H1 (cell line): ENCODE measurements at regions not wholly inside any gene's neighbourhood (a gene's known extent, or its start where the extent isn't known, plus 50 kb on each side); places are given as distances from the start of the nearest gene placed in this dataset.

Experiments used
- CTCF ChIA-PET: fragments of 300-600 bp; sonication (Branson Sonifier 250); formaldehyde crosslinking; loops from one replicate; lab custom pipeline; 2021; ENCODE audit not compliant: partially characterized antibody; lab: Charles Lee
- POLR2A ChIA-PET: fragments of 300-600 bp; sonication (Branson Sonifier 250); formaldehyde crosslinking; loops from one replicate; lab custom pipeline; 2021; ENCODE audit warnings: inconsistent platforms; ENCODE audit not compliant: partially characterized antibody; lab: Charles Lee
- DNase-seq, 2 experiments: peaks; one replicate each; pipeline versions ENCODE4 v3.0.0 to v3.0.0-alpha.2; 2010 to 2022; ENCODE audit warnings: low spot score in 2 of 2, low read depth in 1 of 2, mixed read lengths in 1 of 2
- FAIRE-seq: peaks from 2 replicates; lab custom pipeline; 2011; peaks lifted over from hg19 to GRCh38; lab: Jason Lieb, UNC
- H2AFZ ChIP-seq: 2 replicates; pipeline ENCODE4 v1.8.1; 2012; ENCODE audit warnings: low read length, inconsistent platforms
- H2AK5ac ChIP-seq: 2 replicates; pipeline ENCODE4 v1.6.1; 2013; ENCODE audit warnings: low read depth, low read length
- H2BK120ac ChIP-seq: replicated peaks from 2 replicates; pipeline ENCODE3; 2013; ENCODE audit warnings: low read depth, low read length, inconsistent platforms
- H2BK12ac ChIP-seq: 2 replicates; pipeline ENCODE4 v1.6.1; 2013; ENCODE audit warnings: low read depth, low read length
- H2BK15ac ChIP-seq: 2 replicates; pipeline ENCODE4 v1.6.1; 2013; ENCODE audit warnings: low read length
- H2BK20ac ChIP-seq: 2 replicates; pipeline ENCODE4 v1.6.1; 2013; ENCODE audit warnings: low read length
- H2BK5ac ChIP-seq: 2 replicates; pipeline ENCODE4 v1.6.1; 2013; ENCODE audit warnings: low read depth, low read length
- H3K14ac ChIP-seq: 2 replicates; pipeline ENCODE4 v1.6.1; 2013; ENCODE audit warnings: inconsistent platforms; ENCODE audit not compliant: insufficient read length
- H3K18ac ChIP-seq: 2 replicates; pipeline ENCODE4 v1.6.1; 2013; ENCODE audit warnings: low read length; ENCODE audit errors: extremely low read depth
- H3K23ac ChIP-seq: 2 replicates; pipeline ENCODE4 v1.6.1; 2013; ENCODE audit warnings: inconsistent platforms; ENCODE audit not compliant: insufficient read length
- H3K23me2 ChIP-seq: 2 replicates; pipeline ENCODE4 v1.6.1; 2013; ENCODE audit warnings: low read depth, low read length
- H3K27ac ChIP-seq: 2 replicates; pipeline ENCODE4 v1.6.1; 2011; ENCODE audit warnings: low read depth, low read length, inconsistent platforms
- H3K27me3 ChIP-seq, 4 experiments: replicated peaks in 1 of 4; 1 replicate in 1 of 4; 2 replicates in 3 of 4; pipeline versions ENCODE4 v1.6.1 to v1.8.1; 2011 to 2013; ENCODE audit warnings: low read length in 3 of 4, mild to moderate bottlenecking in 3 of 4, inconsistent platforms in 2 of 4, mixed read lengths in 2 of 4, moderate library complexity in 1 of 4; ENCODE audit not compliant: control insufficient read depth in 3 of 4, insufficient read depth in 3 of 4; ENCODE audit errors: extremely low read depth in 1 of 4
- H3K36me3 ChIP-seq, 4 experiments: 2 replicates each; pipeline versions ENCODE4 v1.6.1 to v1.8.1; 2011 to 2013; ENCODE audit warnings: mild to moderate bottlenecking in 4 of 4, low read length in 3 of 4, moderate library complexity in 2 of 4, control low read depth in 1 of 4, inconsistent platforms in 1 of 4; ENCODE audit not compliant: insufficient read depth in 4 of 4, control insufficient read depth in 2 of 4
- H3K4ac ChIP-seq: replicated peaks from 2 replicates; pipeline ENCODE3; 2013; ENCODE audit warnings: low read length, low read depth, mixed read lengths, inconsistent platforms; ENCODE audit not compliant: insufficient read length
- H3K4me1 ChIP-seq, 4 experiments: replicated peaks in 1 of 4; 1 replicate in 1 of 4; 2 replicates in 3 of 4; pipeline versions ENCODE4 v1.6.1 to v1.8.1; 2011 to 2013; ENCODE audit warnings: low read length in 3 of 4, inconsistent platforms in 2 of 4, mixed read lengths in 1 of 4; ENCODE audit not compliant: insufficient read depth in 4 of 4, control insufficient read depth in 3 of 4
- H3K4me2 ChIP-seq, 2 experiments: 2 replicates each; pipeline versions ENCODE4 v1.6.1 to v1.8.1; 2011 to 2013; ENCODE audit warnings: low read depth in 2 of 2, low read length in 2 of 2, control low read depth in 1 of 2, inconsistent platforms in 1 of 2, mild to moderate bottlenecking in 1 of 2; ENCODE audit not compliant: insufficient read depth in 1 of 2
- H3K4me3 ChIP-seq, 4 experiments: fragments of 200-600, 300-600 bp in 1 of 4; sonication (generic), shearing (Covaris generic), sonication (Bioruptor Twin) in 1 of 4; 2 replicates each; pipeline versions ENCODE4 v1.5.1 to v1.8.1; 2011 to 2016; ENCODE audit warnings: low read length in 4 of 4, low read depth in 3 of 4, control low read depth in 2 of 4, inconsistent platforms in 2 of 4, mild to moderate bottlenecking in 2 of 4, mixed read lengths in 1 of 4, moderate library complexity in 1 of 4; ENCODE audit not compliant: insufficient read depth in 2 of 4; ENCODE audit errors: extremely low read depth in 1 of 4
- H3K56ac ChIP-seq: replicated peaks from 2 replicates; pipeline ENCODE3; 2013; ENCODE audit warnings: low read depth, mild to moderate bottlenecking, mixed read lengths, low read length, inconsistent platforms; ENCODE audit not compliant: insufficient read length
- H3K79me1 ChIP-seq: 2 replicates; pipeline ENCODE4 v1.6.1; 2013; ENCODE audit warnings: low read depth, low read length, control low read depth
- H3K79me2 ChIP-seq, 2 experiments: 2 replicates each; pipeline versions ENCODE4 v1.6.1 to v1.8.1; 2012 to 2013; ENCODE audit warnings: low read length in 2 of 2, mild to moderate bottlenecking in 2 of 2, inconsistent platforms in 1 of 2; ENCODE audit not compliant: insufficient read depth in 2 of 2, control insufficient read depth in 1 of 2
- H3K9ac ChIP-seq, 4 experiments: replicated peaks in 1 of 4; 1 replicate in 1 of 4; 2 replicates in 3 of 4; pipeline versions ENCODE4 v1.6.1 to v1.8.1; 2011 to 2013; ENCODE audit warnings: low read depth in 3 of 4, low read length in 3 of 4, control low read depth in 2 of 4, mild to moderate bottlenecking in 2 of 4, moderate library complexity in 2 of 4, inconsistent platforms in 1 of 4; ENCODE audit errors: extremely low read depth in 1 of 4
- H3K9me3 ChIP-seq, 2 experiments: 2 replicates each; pipeline versions ENCODE4 v1.6.1 to v1.8.1; 2012 to 2013; ENCODE audit warnings: mild to moderate bottlenecking in 2 of 2, moderate library complexity in 2 of 2, control low read depth in 1 of 2, inconsistent platforms in 1 of 2, low read depth in 1 of 2, low read length in 1 of 2, mixed read lengths in 1 of 2; ENCODE audit not compliant: insufficient read depth in 2 of 2
- H4K20me1 ChIP-seq, 2 experiments: replicated peaks in 1 of 2; 2 replicates each; pipeline versions ENCODE3 to v1.8.1; 2011 to 2013; ENCODE audit warnings: inconsistent platforms in 2 of 2, low read length in 2 of 2, mild to moderate bottlenecking in 1 of 2; ENCODE audit not compliant: insufficient read depth in 2 of 2, control insufficient read depth in 1 of 2
- H4K5ac ChIP-seq: 2 replicates; pipeline ENCODE4 v1.6.1; 2013; ENCODE audit warnings: low read length, low read depth, mixed read lengths, inconsistent platforms; ENCODE audit not compliant: insufficient read length
- H4K8ac ChIP-seq: 2 replicates; pipeline ENCODE4 v1.8.0; 2013; ENCODE audit warnings: mild to moderate bottlenecking, moderate library complexity, low read length, inconsistent platforms; ENCODE audit not compliant: insufficient read depth; ENCODE audit errors: extremely low read depth
- H4K91ac ChIP-seq: replicated peaks from 2 replicates; pipeline ENCODE3; 2013; ENCODE audit warnings: low read length, mixed read lengths, inconsistent platforms; ENCODE audit not compliant: insufficient read length
- BACH1 ChIP-seq: IDR thresholded peaks from 2 replicates; pipeline ENCODE4 v1.6.1; 2012; ENCODE audit warnings: low read length, improper control_type of control experiment
- CBX5 ChIP-seq: fragments of 300-800, 300-1000 bp; sonication (generic); IDR thresholded peaks from 2 replicates; pipeline ENCODE4 v1.7.1; 2016; ENCODE audit warnings: antibody characterized with exemption, low read length, low read depth
- CREB1 ChIP-seq: IDR thresholded peaks from 2 replicates; pipeline ENCODE4 v1.6.1; 2012; ENCODE audit warnings: inconsistent platforms
- FOSL1 ChIP-seq: IDR thresholded peaks from 2 replicates; pipeline ENCODE4 v1.6.1; 2011; ENCODE audit warnings: mild to moderate bottlenecking, low read depth, low read length, moderate library complexity; ENCODE audit not compliant: insufficient read depth
- GABPA ChIP-seq: IDR thresholded peaks from 2 replicates; pipeline ENCODE4 v1.6.1; 2011; ENCODE audit warnings: mild to moderate bottlenecking, low read length, moderate library complexity, borderline replicate concordance; ENCODE audit not compliant: insufficient read depth
- GTF2F1 ChIP-seq: IDR thresholded peaks from 2 replicates; pipeline ENCODE4 v1.6.1; 2012; ENCODE audit warnings: low read depth, low read length, improper control_type of control experiment, borderline replicate concordance
- HDAC2 ChIP-seq, 2 experiments: fragments of 300-600 bp in 1 of 2; sonication (generic) in 1 of 2; IDR thresholded peaks; 2 replicates each; pipeline ENCODE4 v1.6.1; 2011 to 2012; ENCODE audit warnings: low read depth in 2 of 2, low read length in 2 of 2, mild to moderate bottlenecking in 2 of 2, moderate library complexity in 2 of 2, borderline replicate concordance in 1 of 2, inconsistent platforms in 1 of 2
- KDM5A ChIP-seq: fragments of 200-600 bp; IDR thresholded peaks from 2 replicates; pipeline ENCODE4 v1.7.1; 2012; ENCODE audit warnings: mild to moderate bottlenecking, low read length, inconsistent platforms, mixed read lengths
- RAD21 ChIP-seq, 2 experiments: IDR thresholded peaks in 1 of 2; conservative IDR thresholded peaks in 1 of 2; 2 replicates each; pipeline ENCODE4 v1.6.1; 2011; ENCODE audit warnings: low read depth in 2 of 2, low read length in 2 of 2, improper control_type of control experiment in 1 of 2, inconsistent platforms in 1 of 2, mild to moderate bottlenecking in 1 of 2, moderate library complexity in 1 of 2
- SAP30 ChIP-seq: fragments of 300-600 bp; sonication (generic); IDR thresholded peaks from 2 replicates; pipeline ENCODE4 v1.7.1; 2012; ENCODE audit warnings: low read length, moderate library complexity, mild to moderate bottlenecking, inconsistent platforms; ENCODE audit not compliant: insufficient read depth, insufficient replicate concordance
- SIN3A ChIP-seq, 2 experiments: IDR thresholded peaks in 1 of 2; conservative IDR thresholded peaks in 1 of 2; 2 replicates each; pipeline ENCODE4 v1.6.1; 2011 to 2012; ENCODE audit warnings: low read length in 2 of 2, improper control_type of control experiment in 1 of 2, low read depth in 1 of 2, mild to moderate bottlenecking in 1 of 2
- TBP ChIP-seq: IDR thresholded peaks from 2 replicates; pipeline ENCODE4 v1.6.1; 2011; ENCODE audit warnings: low read depth, low read length, improper control_type of control experiment
- TCF12 ChIP-seq: IDR thresholded peaks from 2 replicates; pipeline ENCODE4 v1.6.1; 2011; ENCODE audit warnings: low read depth, mild to moderate bottlenecking, low read length
- ZNF274 ChIP-seq: IDR thresholded peaks from 2 replicates; pipeline ENCODE4 v1.7.0; 2012; ENCODE audit warnings: low read length, borderline replicate concordance; ENCODE audit errors: extremely low read depth
- WGBS, 2 experiments: shearing (Covaris generic) in 1 of 2; methylation state at CpG; one replicate each; pipeline versions ENCODE4 v1.1.6 to v1.1.7; 2013 to 2015; ENCODE audit warnings: low lambda C conversion rate in 2 of 2, mixed read lengths in 2 of 2, inconsistent platforms in 1 of 2, low coverage in 1 of 2, missing lambda C conversion rate in 1 of 2; ENCODE audit not compliant: insufficient replicate concordance in 2 of 2, insufficient coverage in 1 of 2, insufficient read length in 1 of 2; ENCODE audit errors: extremely low coverage in 1 of 2, missing lambda C conversion rate in 1 of 2; 5-methylcytosine and 5-hydroxymethylcytosine counted together

DNA sequence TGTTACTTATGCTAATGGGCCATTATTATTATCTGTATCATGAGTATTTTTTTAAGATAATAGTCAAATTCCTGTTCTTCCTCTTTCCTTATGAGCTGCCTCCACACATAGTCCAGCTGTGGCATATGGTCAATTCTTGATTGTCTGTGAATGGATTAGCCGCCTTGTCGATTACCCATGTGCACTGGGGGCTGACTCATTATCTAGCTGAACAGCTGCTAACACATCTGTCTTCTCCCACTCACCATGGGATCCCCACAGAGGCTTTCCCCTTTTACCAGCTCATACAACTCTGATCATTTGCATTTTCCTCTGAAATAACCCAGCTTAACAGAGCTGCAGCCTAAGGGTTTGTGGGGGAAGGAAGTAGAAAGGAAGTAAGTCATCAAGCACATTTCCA lies 915.0 kb downstream of the CDH11 start:
- Histone ChIP-seq H3K27ac (no peak overlapping the region), H4K20me1 (peaks cover 0 to 2% of the 10 kb centered on the region in 2 experiments), H3K18ac (no peak overlapping the region), H3K36me3 (no peaks in the 10 kb centered on the region), H2BK12ac (no peak overlapping the region), H3K4me3 (no peak overlapping the region), H4K91ac (no peak overlapping the region), H4K8ac (no peak overlapping the region), H3K56ac (no peak overlapping the region), H3K23ac (no peak overlapping the region), H3K27me3 (no peaks in the 10 kb centered on the region), H2AK5ac (no peak overlapping the region), H2BK120ac (no peak overlapping the region), H3K4me2 (no peak overlapping the region), H3K4me1 (no peaks in the 10 kb centered on the region), H2AFZ (no peak overlapping the region), H3K23me2 (no peaks in the 10 kb centered on the region), H4K5ac (no peak overlapping the region), H3K9ac (no peak overlapping the region), H3K79me1 (no peaks in the 10 kb centered on the region), H2BK5ac (no peak overlapping the region), H3K9me3 (no peaks in the 10 kb centered on the region), H2BK15ac (no peak overlapping the region), H3K14ac (no peak overlapping the region), H2BK20ac (no peak overlapping the region), H3K4ac (no peak overlapping the region), H3K79me2 (no peaks in the 10 kb centered on the region)
- FAIRE-seq (no peak), DNase-seq (no peak)
- POLR2A ChIA-PET, result interaction anchor here (0.6 kb wide), 1 partner anchor 1018 kb away, joined by 4 read pairs; no protein-coding TSS in a partner anchor
- WGBS, 2 experiments, result 84% methylated on average over 2 of the region's 2 CpGs; no CpG with 5 or more reads in 1 of the 2 experiments
- CTCF ChIA-PET, result interaction anchor here (0.6 to 1.1 kb wide), 2 partner anchors 8 to 746 kb away, joined by 3 to 4 read pairs; no protein-coding TSS in a partner anchor
- TF ChIP-seq CREB1 (no peak), BACH1 (no peak), TBP (no peak), SAP30 (no peak), TCF12 (no peak), GABPA (no peak), HDAC2 (IDR thresholded peaks at IDR 0.05; ENCODE audit: borderline replicate concordance in 1 of 2, low read depth in 2 of 2, low read length in 2 of 2) (no peak), FOSL1 (no peak), ZNF274 (no peak), SIN3A (conservative IDR thresholded peaks at IDR 0.05 in 1 of 2, IDR thresholded peaks at IDR 0.05 in 1 of 2; ENCODE audit: low read depth in 1 of 2, low read length in 2 of 2) (no peak), GTF2F1 (no peak), KDM5A (no peak), RAD21 (IDR thresholded peaks at IDR 0.05 in 1 of 2, conservative IDR thresholded peaks at IDR 0.05 in 1 of 2; ENCODE audit: low read depth in 2 of 2, low read length in 2 of 2) (no peak), CBX5 (no peak)
